GM10266 (cell line): ENCODE measurements at regions not wholly inside any gene's neighbourhood (a gene's known extent, or its start where the extent isn't known, plus 50 kb on each side); places are given as distances from the start of the nearest gene placed in this dataset.

Experiments used
- DNase-seq: peaks from one replicate; pipeline ENCODE4 v3.0.0; 2012; ENCODE audit errors: extremely low spot score
- CTCF ChIP-seq: IDR thresholded peaks from 2 replicates; pipeline ENCODE4 v1.5.1; 2012; ENCODE audit warnings: mild to moderate bottlenecking, low read depth; ENCODE audit not compliant: control insufficient read depth, insufficient read depth; ENCODE audit errors: missing control alignments

GRCh38 chr3:68239542-68239941, 585.1 kb upstream of the SUCLG2 start:
- no peak for DNase-seq
- TF ChIP-seq CTCF, result no peak

DNA sequence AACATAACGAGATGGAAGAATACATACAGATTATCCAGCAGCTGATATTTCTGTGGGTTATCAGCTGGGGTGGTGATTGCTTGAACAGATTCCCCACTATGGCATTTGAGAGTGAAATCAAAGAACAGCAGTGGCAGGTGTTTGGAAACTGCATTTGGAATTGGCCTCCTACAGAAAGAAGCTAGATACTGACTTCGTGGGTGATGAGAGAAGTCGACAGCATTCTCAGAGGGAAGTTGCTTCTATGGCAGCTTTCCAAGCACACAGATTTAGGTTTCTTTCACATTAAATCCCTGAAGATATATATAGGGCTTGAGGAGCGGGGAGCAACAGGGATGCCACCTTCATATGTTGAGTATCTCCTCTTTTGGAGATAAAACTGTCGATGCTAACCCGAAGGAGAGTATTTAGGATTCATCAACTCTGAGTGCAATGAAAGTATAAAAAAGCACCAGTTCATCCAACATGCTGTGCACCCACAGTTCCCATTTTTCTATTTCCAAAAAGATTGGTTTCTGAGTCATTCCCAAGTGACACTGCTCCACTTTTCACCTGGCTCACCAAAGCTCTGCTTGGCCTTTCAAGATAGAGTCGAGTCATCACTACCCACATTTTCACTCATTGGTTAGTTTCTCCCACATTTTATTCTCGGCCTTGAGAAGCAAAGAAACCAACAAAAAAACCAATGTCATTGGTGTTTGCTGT, 579.8 kb upstream of the SUCLG2 start:
- no peak for DNase-seq
- no peak for TF ChIP-seq CTCF

- no peak for DNase-seq
- TF ChIP-seq CTCF, result no peak
These were observed 574.4 kb upstream of the SUCLG2 start for GRCh38 chr3:68228856-68229255.

- DNase-seq, result no peak
- TF ChIP-seq CTCF, result no peak
These were observed 566.4 kb upstream of the SUCLG2 start for GRCh38 chr3:68220832-68221231.

DNA sequence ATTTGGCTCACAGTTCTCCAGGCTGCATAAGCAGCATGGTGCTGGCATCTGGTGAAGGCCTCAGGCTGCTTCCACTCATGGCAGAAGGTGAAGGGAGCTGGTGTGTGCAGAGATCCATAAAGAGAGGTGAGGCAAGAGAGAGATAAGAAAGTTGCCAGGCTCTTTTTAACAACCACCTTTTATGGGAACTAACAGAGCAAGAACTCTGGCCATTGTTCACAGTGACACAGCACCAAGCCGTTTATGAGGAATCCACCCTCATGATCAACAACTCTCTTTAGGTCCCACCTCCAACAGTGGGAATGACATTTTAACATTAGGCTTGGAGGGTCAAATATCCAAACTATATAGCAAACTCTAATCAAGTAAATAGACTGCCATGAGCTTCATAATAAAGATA, 557.2 kb upstream of the SUCLG2 start:
- no peak for DNase-seq
- TF ChIP-seq CTCF, result no peak

GRCh38 chr3:68210635-68211034, 556.2 kb upstream of the SUCLG2 start:
- TF ChIP-seq CTCF, result no peak
- no peak for DNase-seq

- TF ChIP-seq CTCF, result no peak
- DNase-seq, result no peak
These were observed 552.9 kb upstream of the SUCLG2 start for GRCh38 chr3:68207327-68207726.
